ENCODE measurements at regions not wholly inside any gene's neighbourhood (a gene's known extent, or its start where the extent isn't known, plus 50 kb on each side); places are given as distances from the start of the nearest gene placed in this dataset.

GRCh38 chr1:17992800-17993199 is 114.8 kb upstream of the IGSF21 start:
- intact Hi-C loops (cut with micrococcal nuclease), result no loop called here

More at GRCh38 chr1:17992800-17993199, 114.8 kb upstream of the IGSF21 start:
- H3K9me3 ChIP-seq (ENCODE audit: control insufficient read depth in 1 of 2, insufficient read depth in 1 of 2, low read depth in 1 of 2, low read length in 2 of 2), result no peaks in the 10 kb centered on the region
- TF ChIP-seq POLR2A (IDR thresholded peaks at IDR 0.05; ENCODE audit: borderline replicate concordance, extremely low read depth, insufficient read depth, insufficient read length) (no peak), ZNF274 (IDR thresholded peaks at IDR 0.05; ENCODE audit: low read depth, low read length) (no peak), TCF7L2 (IDR thresholded peaks at IDR 0.05; ENCODE audit: borderline replicate concordance, extremely low read depth, insufficient read depth, insufficient read length) (no peak), SP1 (IDR thresholded peaks at IDR 0.05; ENCODE audit: low read depth) (no peak), FOSL1 (IDR thresholded peaks at IDR 0.05; ENCODE audit: low read depth) (no peak), ZFX (IDR thresholded peaks at IDR 0.05) (no peak), REST (IDR thresholded peaks at IDR 0.05; ENCODE audit: low read depth) (no peak), EZH2phosphoT487 (IDR thresholded peaks at IDR 0.05; ENCODE audit: borderline replicate concordance) (no peak), JUND (IDR thresholded peaks at IDR 0.05) (no peak), SIN3A (IDR thresholded peaks at IDR 0.05; ENCODE audit: low read depth) (no peak), ZBTB33 (IDR thresholded peaks at IDR 0.05; ENCODE audit: extremely low read depth, insufficient replicate concordance, low read length) (no peak), ATF3 (IDR thresholded peaks at IDR 0.05) (no peak), EGR1 (IDR thresholded peaks at IDR 0.05; ENCODE audit: low read depth) (no peak), EZH2 (IDR thresholded peaks at IDR 0.05) (no peak), CEBPB (IDR thresholded peaks at IDR 0.05; ENCODE audit: low read depth) (no peak), SRF (IDR thresholded peaks at IDR 0.05; ENCODE audit: low read depth) (no peak), CBX3 (IDR thresholded peaks at IDR 0.05; ENCODE audit: low read depth) (no peak)
- TF ChIP-seq, protein P1, sequence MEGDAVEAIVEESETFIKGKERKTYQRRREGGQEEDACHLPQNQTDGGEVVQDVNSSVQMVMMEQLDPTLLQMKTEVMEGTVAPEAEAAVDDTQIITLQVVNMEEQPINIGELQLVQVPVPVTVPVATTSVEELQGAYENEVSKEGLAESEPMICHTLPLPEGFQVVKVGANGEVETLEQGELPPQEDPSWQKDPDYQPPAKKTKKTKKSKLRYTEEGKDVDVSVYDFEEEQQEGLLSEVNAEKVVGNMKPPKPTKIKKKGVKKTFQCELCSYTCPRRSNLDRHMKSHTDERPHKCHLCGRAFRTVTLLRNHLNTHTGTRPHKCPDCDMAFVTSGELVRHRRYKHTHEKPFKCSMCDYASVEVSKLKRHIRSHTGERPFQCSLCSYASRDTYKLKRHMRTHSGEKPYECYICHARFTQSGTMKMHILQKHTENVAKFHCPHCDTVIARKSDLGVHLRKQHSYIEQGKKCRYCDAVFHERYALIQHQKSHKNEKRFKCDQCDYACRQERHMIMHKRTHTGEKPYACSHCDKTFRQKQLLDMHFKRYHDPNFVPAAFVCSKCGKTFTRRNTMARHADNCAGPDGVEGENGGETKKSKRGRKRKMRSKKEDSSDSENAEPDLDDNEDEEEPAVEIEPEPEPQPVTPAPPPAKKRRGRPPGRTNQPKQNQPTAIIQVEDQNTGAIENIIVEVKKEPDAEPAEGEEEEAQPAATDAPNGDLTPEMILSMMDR (IDR thresholded peaks at IDR 0.05 in 2 of 3, conservative IDR thresholded peaks at IDR 0.05 in 1 of 3; ENCODE audit: borderline replicate concordance in 1 of 3, insufficient read depth in 1 of 3, low read depth in 2 of 3, low read length in 2 of 3), result no peak
- RAD21 ChIA-PET (ENCODE audit: low non-redundant PET in 1 of 2, low total read pairs in 2 of 2, uncharacterized antibody in 2 of 2, unreplicated experiment in 2 of 2), result no interaction called here
- no peak for DNase-seq (ENCODE audit: low read depth, low spot score)
- H3K36me3 ChIP-seq (ENCODE audit: control insufficient read depth in 1 of 2, insufficient read depth in 2 of 2, low read length in 2 of 2), result no peaks in the 10 kb centered on the region
- no peaks in the 10 kb centered on the region for H3K79me2 ChIP-seq (ENCODE audit: insufficient read depth, low read length)
- H3K4me3 ChIP-seq (replicated peaks in 1 of 2; ENCODE audit: low read depth in 1 of 2, low read length in 2 of 2), result no peak overlapping the region
- no peak overlapping the region for H3K4me2 ChIP-seq (ENCODE audit: low read length)
- no peak overlapping the region for H2AFZ ChIP-seq (ENCODE audit: low read depth, low read length, poor library complexity, severe bottlenecking)
- H3K9me2 ChIP-seq (ENCODE audit: insufficient read depth), result no peaks in the 10 kb centered on the region
- no peaks in the 10 kb centered on the region for H3K4me1 ChIP-seq (ENCODE audit: control insufficient read depth in 1 of 2, insufficient read depth in 2 of 2, low read length in 2 of 2)
- H3K27me3 ChIP-seq (ENCODE audit: insufficient read depth, low read length), result peaks cover 23% of the 10 kb centered on the region
- no peak overlapping the region for H3K9ac ChIP-seq (ENCODE audit: low read length)
- POLR2A ChIA-PET, result no interaction called here
- CTCF ChIA-PET, result no interaction called here
- no TSS peak for BruUV-seq (replicated peaks)
- no peak overlapping the region for H3K27ac ChIP-seq (ENCODE audit: low read depth, low read length)
- no peaks in the 10 kb centered on the region for H4K20me1 ChIP-seq (ENCODE audit: insufficient read depth)
- ATAC-seq, result no peak

Data from HCT116 (cell line).